Right ventricle myocardium superior (tissue), 1 donor: ENCODE measurements at regions not wholly inside any gene's neighbourhood (a gene's known extent, or its start where the extent isn't known, plus 50 kb on each side); places are given as distances from the start of the nearest gene placed in this dataset.

ENCODE experiments used
- ATAC-seq: fragments of 200-7000 bp; cut with Tn5 transposase; one replicate; pipeline ENCODE4 v1.9.1; 2020; ENCODE audit warnings: mild to moderate bottlenecking; ENCODE audit not compliant: poor library complexity
- DNase-seq: peaks from one replicate; pipeline ENCODE4 v3.0.0-alpha.2; 2020
- intact Hi-C: fragments of 100-400 bp; cut with DNase I; formaldehyde crosslinking; loops from one replicate; pipeline ENCODE4 v1.11.2; 2022
- donor health status: DM: no; HTN: yes; CAD: no; lungs with severe emphysema.

DNA sequence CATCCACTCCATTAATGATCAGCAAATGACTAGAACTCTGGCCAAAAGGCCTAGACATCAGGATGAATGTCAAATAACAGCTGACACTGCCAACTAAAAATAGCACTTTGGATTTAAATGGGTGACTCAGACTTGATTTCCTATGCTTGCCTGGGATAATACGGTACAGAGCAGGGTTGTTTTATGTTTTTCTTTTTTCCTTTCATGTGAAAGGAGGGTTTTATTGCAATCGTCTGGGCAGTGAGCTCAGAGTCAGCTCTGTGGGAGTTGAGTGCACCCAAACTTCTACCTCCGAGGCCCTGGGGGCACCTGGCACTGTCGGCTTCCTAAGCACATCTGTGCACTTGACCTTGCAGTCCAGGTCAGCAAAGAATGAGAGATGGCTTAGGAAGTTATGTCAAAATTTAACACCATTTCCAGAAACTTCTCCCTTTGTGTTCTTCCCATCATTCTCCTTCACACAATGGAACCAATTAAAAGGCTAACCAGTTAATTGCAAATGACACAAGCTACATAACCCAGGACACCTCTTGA lies 134.1 kb downstream of the LACC1 start:
- intact Hi-C loops, result no loop called here
- DNase-seq, result no peak
- ATAC-seq, result peak; percentile 74

DNA sequence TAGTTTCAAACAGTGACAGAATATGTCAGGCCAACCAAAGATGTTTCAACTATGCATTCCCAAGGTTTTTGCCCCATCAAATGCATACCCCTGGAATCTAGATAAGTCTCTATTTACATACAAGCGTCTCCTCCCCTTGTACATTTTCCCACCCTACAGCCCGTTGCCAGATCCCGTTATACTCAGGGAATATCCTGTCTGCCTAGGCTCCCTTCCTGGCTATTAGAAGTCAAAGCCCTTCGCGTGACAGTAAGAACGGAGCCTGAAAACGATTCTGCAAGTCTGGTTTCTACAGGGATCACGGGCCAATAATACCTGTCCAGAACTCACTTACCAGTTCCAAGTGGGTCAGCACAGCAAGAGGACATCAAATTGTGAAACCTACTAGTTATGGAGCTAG lies 134.8 kb downstream of the LACC1 start:
- no peak for ATAC-seq
- intact Hi-C loops, result no loop called here
- DNase-seq, result no peak

DNA sequence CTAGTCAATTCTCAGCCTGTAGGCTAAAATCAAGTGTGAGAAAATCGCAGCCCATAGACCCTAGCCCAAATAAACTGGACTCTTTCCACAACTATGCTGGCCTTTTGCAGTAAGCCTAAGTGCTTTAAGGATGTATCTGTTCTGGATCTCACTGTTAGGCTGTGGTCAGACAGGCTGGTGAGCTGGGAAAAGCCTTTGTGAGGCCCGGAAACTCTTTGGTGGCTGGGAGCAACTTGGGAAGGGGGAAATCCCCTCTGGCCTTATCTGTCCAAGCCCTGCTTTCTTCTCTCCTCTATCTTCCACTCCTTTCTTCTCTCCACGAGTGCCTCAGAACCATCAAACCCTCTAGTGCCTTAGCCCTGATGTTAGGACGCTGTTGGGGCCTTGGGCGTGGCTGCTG lies 135.4 kb downstream of the LACC1 start:
- intact Hi-C loops, result no loop called here
- no peak for DNase-seq
- ATAC-seq, result no peak

DNA sequence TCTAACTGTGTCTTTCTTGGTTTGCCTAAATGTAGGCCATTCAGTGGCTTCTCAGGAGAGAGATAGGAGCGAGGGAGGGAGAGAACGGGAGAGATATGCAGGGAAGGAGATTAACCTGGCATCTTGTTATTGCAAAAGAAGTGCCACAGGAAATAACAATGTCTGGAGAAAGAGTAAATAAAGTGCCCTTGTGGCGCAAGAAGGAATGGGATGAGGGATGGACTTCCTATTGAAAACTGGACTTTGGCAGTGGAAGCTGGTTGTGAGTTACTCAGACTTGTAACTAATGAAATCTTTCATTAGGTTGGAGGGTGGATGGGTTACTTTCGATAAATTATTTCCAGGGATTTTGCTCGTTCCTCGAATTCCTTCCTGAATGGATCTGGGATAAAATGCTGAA lies 136.1 kb downstream of the LACC1 start:
- no peak for DNase-seq
- intact Hi-C loops, result no loop called here
- no peak for ATAC-seq

DNA sequence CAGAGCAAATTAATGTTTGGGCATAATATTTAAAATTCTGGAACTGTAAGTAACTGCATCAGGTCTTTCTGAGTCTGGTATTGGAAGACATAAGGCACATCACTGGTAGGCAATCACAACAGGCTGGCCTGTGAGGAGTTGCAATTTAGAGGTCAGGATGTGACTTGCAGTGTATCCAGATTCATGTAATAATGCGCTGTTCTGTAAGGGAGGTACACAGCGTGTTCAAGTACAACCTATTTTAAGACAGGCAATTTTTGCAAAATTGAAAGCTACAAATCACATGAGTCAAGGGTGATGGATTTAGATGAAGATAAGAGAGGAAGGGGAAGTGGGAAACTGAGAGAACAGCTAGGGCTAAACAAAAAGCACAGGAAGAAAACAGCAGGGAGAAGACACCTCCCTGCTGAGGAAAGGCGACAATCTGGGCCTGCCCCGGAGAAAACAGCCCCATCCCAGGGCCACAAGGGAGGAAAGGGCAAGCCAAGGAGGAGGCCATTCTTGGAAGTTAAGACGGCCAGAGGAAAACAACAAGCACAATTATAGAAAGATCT lies 138.1 kb downstream of the LACC1 start:
- peak; percentile 30 for ATAC-seq
- intact Hi-C loops, result no loop called here

DNA sequence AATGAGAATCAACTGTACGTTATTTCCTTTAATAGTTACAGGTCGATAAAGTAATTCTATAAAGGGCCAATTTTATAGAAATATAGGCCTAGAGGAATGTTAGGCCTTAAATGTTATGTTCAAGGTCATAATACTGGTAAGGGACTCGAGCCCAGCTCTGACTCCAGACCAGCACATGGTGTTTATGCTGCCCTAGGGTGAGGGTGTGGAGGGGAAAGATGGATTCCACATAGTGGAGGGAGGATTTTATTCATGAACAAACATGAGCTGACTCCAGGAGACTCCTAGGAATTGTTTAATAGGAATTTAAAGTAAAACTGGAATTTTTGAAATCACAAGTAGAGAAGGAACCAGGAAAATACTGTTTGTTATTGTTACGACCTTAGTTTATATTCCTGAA lies 139.9 kb downstream of the LACC1 start:
- no peak for ATAC-seq
- DNase-seq, result no peak
- intact Hi-C loops, result no loop called here

More for the DNA sequence above, 138.1 kb downstream of the LACC1 start:
- DNase-seq, result no peak

DNA sequence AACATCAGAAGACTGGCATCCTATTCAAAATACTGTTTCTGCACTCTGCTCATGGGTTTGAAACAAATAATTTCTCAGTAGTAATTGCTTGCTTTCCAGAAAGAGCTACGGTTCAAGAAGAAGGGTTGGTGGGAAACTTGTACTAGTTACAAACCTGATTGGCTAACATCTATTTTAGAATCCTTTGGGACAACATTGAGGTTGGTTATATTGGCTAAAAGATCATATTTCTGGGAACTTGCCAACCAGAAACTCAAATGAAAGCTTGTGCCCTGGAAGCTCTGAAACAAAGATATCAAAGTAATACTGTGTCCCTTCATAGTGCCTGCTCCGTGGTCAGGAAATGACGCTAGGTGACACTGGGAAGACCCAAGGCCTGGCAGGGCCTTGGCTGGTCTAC lies 141.7 kb downstream of the LACC1 start:
- DNase-seq, result no peak
- ATAC-seq, result no peak
- intact Hi-C loops, result no loop called here

DNA sequence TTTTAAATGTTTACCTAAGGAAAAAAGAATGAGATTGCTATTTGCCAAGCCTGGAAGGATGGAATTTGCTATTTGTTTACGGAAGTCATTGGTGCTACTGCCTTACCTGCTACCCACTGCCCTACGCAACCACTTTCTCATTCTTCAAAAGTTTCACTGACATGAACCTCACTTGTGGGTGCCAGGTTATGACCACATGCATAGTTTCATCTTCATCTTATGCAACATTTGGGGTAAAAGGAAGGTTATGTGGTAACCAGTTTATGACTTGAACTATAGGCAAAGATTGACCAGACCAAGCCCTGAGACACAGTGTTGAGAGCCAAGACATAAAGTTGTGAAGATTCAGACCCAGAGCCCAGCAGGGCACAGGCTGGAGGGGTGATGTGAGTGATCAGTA lies 142.5 kb downstream of the LACC1 start:
- intact Hi-C loops, result no loop called here
- ATAC-seq (no peak), DNase-seq (no peak)

DNA sequence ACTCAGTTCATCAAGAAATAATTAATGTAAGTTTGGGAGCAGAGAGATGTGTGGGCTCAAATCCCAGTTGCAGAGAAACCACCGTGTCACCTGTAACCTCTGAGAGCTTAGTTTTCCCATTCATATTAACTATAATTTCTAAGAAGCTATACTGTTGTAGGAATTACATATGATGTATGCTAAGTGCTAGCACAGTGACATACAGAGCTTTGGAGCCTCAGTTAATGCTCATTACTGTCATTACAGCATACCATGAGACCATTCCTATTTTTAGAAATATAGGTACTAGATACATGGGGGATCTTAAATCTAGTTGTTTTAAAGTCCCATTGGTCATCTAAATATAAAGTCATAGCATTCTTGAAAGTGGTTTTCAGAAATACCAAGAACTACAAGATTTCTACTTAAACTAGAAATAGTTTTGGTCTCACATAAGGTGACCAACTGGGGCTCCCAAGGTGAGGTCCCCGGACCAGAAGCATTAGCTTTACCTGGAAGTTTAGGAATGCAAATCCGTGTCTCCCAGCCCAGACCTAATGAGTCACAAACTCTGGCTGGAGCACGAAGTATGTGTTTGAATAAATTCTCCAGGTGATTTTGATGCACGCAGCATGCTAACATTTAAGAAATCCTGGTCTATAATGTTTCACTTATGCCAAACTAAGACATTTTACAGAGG lies 144.6 kb downstream of the LACC1 start:
- no peak for DNase-seq
- ATAC-seq, result no peak
- intact Hi-C loops, result no loop called here

DNA sequence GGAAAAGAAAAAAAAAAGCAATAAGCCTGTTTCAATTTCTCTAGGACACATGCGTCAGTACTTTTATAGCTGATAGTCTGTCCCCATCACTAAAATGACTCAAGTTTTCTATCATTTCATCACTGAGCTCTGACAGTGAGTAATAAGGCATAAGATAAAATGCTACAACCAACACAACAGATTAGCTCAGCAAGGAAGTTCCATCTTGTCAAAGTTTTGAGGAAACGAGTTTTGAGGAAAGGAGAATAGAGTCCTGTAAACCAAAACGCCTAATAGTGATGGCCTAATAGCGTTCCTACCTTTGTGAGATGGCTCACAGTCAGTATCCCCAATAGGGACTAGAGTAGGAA lies 145.1 kb downstream of the LACC1 start:
- ATAC-seq, result no peak
- intact Hi-C loops, result no loop called here

DNA sequence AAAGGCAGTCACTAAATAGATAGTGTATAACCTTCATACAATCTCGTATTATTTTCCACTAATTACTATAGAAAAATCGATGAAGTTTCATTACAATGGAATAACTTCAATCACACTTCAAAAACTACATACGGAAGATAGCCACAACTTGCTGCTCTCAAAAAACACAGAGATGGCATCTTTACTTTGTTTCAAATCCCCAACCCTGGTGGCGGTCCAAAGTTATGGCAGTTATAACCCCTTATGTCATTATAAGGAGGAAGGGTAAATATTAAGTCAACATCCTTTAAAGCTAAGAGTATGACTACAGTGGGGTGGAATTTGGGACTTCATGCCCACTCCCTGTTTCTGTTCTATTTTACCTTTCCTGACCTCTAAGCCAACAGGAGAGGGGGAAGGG lies 146.5 kb downstream of the LACC1 start:
- ATAC-seq, result no peak
- no peak for DNase-seq
- intact Hi-C loops, result no loop called here

More for the DNA sequence above, 145.1 kb downstream of the LACC1 start:
- DNase-seq, result no peak

DNA sequence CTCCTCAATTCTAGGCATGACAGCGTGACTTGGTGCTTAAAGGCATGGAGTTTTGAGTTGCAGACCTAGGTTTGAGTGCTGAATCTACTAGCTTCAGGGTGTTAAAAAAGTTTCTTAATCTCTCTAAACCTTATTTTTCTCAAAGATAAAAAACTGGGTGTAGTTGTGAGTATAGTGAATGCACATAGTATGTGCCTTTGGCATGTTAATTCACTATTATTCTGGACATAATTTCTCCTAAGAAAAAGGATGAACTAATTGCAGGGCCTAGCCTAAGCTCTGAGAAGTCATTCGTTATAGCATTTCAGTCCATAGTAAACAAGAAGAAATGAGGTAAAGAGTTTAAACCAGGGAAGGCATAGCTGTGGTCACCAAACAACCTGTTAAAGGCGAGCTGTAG lies 149.0 kb downstream of the LACC1 start:
- intact Hi-C loops, result no loop called here
- ATAC-seq (no peak), DNase-seq (no peak)

DNA sequence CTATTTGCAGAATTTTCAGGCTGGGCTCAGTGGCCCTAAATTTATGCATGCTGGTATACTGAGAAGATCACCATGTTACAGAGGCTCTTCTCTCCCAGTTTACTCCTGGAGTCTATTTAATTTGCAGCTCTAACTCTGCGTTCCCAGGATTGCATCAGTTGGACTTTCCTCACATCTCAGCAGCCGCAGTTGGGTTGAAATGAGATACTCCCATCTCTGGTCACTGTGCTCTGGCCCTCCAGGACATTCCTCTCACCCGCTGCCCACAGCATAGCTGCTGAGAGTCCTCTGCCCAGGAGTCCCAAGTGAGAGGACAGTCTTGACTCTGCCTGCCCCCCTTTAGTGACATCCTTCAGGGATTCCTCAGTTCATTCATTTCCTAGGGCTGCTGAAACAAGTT lies 150.9 kb downstream of the LACC1 start:
- intact Hi-C loops, result no loop called here
- ATAC-seq, result no peak
- no peak for DNase-seq

DNA sequence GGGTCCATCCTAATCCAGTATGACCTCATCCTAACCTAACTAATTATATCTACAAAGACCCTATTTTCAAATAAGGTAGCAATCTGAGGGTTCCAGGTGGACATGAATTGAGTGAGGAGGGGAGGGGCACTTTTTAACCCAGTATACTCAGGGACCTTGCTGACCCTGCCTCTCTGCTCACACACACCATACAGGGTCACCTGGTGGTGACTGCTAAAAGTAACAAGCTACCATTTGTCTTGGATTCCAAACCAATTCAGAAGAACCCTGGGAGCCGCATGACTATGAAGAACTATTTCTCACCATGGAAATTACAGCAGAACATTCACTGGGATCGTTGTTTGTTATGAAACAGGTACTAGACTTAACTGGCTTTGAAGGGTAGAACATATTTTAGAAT lies 151.9 kb downstream of the LACC1 start:
- ATAC-seq (no peak), DNase-seq (no peak)
- intact Hi-C loops, result no loop called here

DNA sequence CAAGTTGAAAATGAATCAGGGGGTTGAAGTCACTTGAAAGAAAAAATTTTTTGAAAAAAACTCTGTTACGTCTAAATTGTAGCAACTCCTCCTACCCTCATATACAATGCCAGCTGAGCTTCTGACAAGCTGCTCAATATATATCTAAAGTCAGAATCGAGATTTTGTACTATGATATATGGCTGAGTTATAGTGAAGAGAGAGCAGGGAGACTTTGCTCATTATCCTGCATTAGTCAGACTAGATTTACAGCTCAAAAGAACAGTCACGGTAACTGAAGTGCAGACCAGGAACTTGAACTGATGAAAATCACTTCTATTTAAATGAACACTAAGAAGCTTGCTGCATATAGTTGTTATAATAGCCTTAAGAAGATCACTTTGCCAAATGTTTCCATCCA lies 153.1 kb downstream of the LACC1 start:
- intact Hi-C loops, result no loop called here
- DNase-seq (no peak), ATAC-seq (no peak)

DNA sequence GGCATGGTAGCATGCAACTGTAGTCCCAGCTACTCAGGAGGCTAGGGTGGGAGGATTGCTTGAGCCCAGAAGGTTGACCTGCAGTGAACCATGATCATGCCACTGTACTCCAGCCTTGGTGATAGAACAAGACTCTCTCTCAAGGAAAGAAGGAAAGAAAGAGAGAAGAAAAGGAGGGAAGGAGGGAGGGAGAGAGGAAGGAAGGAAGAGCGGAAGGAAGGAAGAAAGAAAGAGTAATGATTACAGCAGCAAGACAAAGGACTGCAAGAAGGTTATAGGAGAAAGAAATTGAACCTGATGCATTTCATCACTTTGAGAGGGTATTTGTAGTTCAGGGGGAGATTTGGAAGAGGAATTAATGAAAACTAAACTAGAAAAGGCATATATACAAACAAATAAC lies 155.7 kb downstream of the LACC1 start:
- ATAC-seq (no peak), DNase-seq (no peak)
- intact Hi-C loops, result no loop called here

DNA sequence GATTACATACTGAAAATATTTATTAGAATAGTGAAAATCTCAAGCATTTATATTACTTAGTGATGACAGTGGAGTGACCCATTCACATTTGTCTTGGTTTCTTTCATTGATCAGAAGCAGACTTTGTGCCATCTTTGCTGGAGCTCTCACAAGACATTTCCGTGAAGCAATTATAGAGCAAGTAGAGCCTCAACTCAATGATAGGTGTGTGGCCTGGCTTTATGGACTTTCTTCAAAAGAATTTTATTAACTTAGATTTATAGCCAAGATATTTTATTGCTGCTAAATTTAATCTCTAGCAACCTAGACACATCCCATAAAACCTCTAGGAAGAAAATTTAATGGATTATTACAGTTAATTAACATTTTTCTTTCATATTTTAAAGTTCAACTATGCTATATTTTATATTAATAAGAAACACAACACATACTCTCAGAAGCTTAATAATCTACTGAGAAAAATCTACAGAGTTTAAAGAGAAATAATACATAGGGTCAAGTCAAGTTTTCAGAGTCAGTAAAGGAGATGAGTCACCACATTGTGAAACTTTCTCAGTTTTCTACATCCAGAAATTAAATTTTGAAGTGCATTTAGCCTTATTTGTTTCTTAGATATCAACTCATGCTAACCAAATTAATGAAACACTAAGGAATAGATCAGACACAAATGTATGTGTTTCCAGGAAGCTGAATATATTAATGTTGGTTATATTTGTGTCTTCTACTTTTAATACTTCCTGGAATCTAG lies 160.5 kb downstream of the LACC1 start:
- ATAC-seq, result no peak
- intact Hi-C loops, result no loop called here
- no peak for DNase-seq

DNA sequence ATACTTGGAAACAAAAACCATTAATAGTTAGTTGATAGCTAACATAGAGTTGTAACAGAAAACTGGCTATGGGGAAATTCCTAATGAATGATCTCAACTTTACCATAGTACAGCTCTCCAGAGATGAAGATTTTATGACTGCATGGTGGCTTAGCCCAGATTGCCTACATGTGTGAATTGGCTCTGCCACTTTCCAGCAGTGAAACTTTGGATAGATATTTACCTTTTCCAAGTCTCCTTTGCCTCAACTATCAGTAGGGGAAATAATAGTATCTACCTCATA lies 161.1 kb downstream of the LACC1 start:
- ATAC-seq (no peak), DNase-seq (no peak)
- intact Hi-C loops, result no loop called here

DNA sequence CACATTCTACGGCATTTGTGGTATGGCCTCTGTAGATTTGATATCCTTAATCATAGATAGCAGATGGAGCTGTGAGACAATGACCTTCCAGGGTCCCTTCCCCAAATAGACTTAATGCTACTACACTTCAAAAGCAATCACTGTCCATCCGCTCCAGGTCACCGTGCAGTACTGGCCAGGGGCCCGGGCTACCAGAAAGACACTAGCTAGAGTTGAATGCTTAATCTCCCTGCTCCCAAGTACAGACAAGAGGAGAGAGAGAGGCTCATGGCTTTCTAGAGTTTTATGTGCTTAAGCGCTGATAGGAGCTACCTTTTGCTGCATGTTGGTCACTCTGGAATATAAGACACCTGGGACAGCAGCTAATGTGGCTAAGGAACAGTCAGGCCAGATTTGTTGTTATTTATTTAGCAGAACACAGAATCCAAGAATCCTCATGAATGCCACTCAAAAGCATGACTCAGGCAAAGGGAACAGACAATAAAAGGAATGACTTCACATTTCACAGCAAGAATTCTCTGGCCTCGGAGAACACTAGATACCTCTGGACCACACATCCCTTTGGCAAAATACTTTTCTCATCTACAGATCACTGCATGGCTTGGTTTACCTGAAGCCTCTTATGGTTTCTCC lies 165.0 kb downstream of the LACC1 start:
- peak; percentile 40 for DNase-seq
- peak; percentile 73 for ATAC-seq
- intact Hi-C loops, result loop anchor here (5.0 kb wide), 1 partner anchor 137 kb away; no protein-coding TSS in a partner anchor

DNA sequence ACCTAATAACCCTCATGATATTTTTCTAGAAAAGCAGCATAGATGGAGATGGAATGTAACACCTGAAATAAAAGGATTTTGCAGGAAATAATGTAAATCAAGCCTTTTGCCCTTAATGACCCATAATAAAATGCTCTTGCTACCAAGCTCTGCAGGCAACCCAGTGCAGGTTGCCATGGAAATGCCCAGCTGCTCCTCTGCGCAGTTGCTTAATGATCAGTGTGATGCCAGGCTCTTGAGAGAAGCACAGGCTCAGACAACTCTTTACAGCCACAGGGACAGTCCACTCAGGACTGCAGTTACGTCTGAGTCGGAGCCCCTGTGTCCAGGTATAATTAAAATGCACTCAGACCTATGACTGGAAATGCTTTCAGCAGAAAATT lies 165.5 kb downstream of the LACC1 start:
- intact Hi-C loops, result loop anchor here (5.0 kb wide), 1 partner anchor 138 kb away; no protein-coding TSS in a partner anchor
- DNase-seq (no peak), ATAC-seq (no peak)
